Mesendoderm (in vitro differentiated cells): ENCODE measurements at regions not wholly inside any gene's neighbourhood (a gene's known extent, or its start where the extent isn't known, plus 50 kb on each side); places are given as distances from the start of the nearest gene placed in this dataset.

Experiments used
- DNase-seq: peaks from one replicate; pipeline ENCODE4 v3.0.0; 2013
- H2AK5ac ChIP-seq: 2 replicates; pipeline ENCODE4 v1.6.1; 2013; ENCODE audit warnings: low read length, inconsistent platforms
- H2BK120ac ChIP-seq: 2 replicates; pipeline ENCODE4 v1.6.1; 2013; ENCODE audit warnings: low read depth, mild to moderate bottlenecking, low read length, moderate library complexity, mixed read lengths
- H2BK15ac ChIP-seq: replicated peaks from 2 replicates; pipeline ENCODE4 v1.6.1; 2013; ENCODE audit warnings: low read depth, mild to moderate bottlenecking, moderate library complexity
- H2BK5ac ChIP-seq: 2 replicates; pipeline ENCODE4 v1.6.1; 2013; ENCODE audit warnings: low read length, inconsistent platforms
- H3K18ac ChIP-seq: 2 replicates; pipeline ENCODE4 v1.6.1; 2013; ENCODE audit warnings: mild to moderate bottlenecking, low read length, mixed read lengths
- H3K23ac ChIP-seq: one replicate; pipeline ENCODE4 v1.6.1; 2013; ENCODE audit warnings: low read length
- H3K27ac ChIP-seq: 2 replicates; pipeline ENCODE4 v1.5.1; 2013; ENCODE audit warnings: low read depth, mild to moderate bottlenecking, inconsistent platforms, low read length, moderate library complexity
- H3K27me3 ChIP-seq: 2 replicates; pipeline ENCODE4 v1.6.1; 2013; ENCODE audit warnings: low read length, control low read depth, mild to moderate bottlenecking, inconsistent platforms; ENCODE audit not compliant: insufficient read depth, poor library complexity
- H3K36me3 ChIP-seq: 2 replicates; pipeline ENCODE4 v1.6.1; 2013; ENCODE audit warnings: low read length, inconsistent platforms; ENCODE audit not compliant: control insufficient read depth, insufficient read depth
- H3K4ac ChIP-seq: one replicate; pipeline ENCODE4 v1.6.1; 2013; ENCODE audit warnings: low read depth, mild to moderate bottlenecking, low read length, moderate library complexity
- H3K4me1 ChIP-seq: 2 replicates; pipeline ENCODE4 v1.6.1; 2013; ENCODE audit warnings: low read depth, low read length, inconsistent platforms; ENCODE audit not compliant: control insufficient read depth
- H3K4me2 ChIP-seq: 2 replicates; pipeline ENCODE4 v1.6.1; 2013; ENCODE audit warnings: low read length
- H3K4me3 ChIP-seq: 2 replicates; pipeline ENCODE4 v1.5.1; 2013; ENCODE audit warnings: mild to moderate bottlenecking, low read length
- H3K56ac ChIP-seq: one replicate; pipeline ENCODE4 v1.6.1; 2013; ENCODE audit warnings: low read length
- H3K79me1 ChIP-seq: 2 replicates; pipeline ENCODE4 v1.6.1; 2013; ENCODE audit warnings: low read length, inconsistent platforms
- H3K79me2 ChIP-seq: 2 replicates; pipeline ENCODE4 v1.6.1; 2013; ENCODE audit warnings: mild to moderate bottlenecking, low read length; ENCODE audit not compliant: control insufficient read depth, insufficient read depth
- H3K9ac ChIP-seq: 2 replicates; pipeline ENCODE4 v1.6.1; 2013; ENCODE audit warnings: low read length, inconsistent platforms
- H4K5ac ChIP-seq: one replicate; pipeline ENCODE4 v1.6.1; 2013; ENCODE audit warnings: low read length
- H4K8ac ChIP-seq: one replicate; pipeline ENCODE4 v1.6.1; 2013; ENCODE audit warnings: low read depth, mild to moderate bottlenecking, control low read depth, low read length, moderate library complexity
- WGBS: extraction: QIAGEN DNeasy Blood & Tissue Kit; methylation state at CpG from one replicate; pipeline ENCODE4 v1.1.7; 2013; ENCODE audit warnings: low lambda C conversion rate, missing lambda C conversion rate; ENCODE audit not compliant: insufficient coverage; ENCODE audit errors: extremely low coverage; 5-methylcytosine and 5-hydroxymethylcytosine counted together

GRCh38 chr2:134148172-134148571 lies 105.7 kb upstream of the MGAT5 start:
- no peak overlapping the region for H4K5ac ChIP-seq
- no peak overlapping the region for H2BK5ac ChIP-seq
- WGBS: no CpG with 5 or more reads among the region's 2 CpGs
- no peak overlapping the region for H3K4ac ChIP-seq
- no peak overlapping the region for H4K8ac ChIP-seq
- H3K27ac ChIP-seq: no peak overlapping the region
- H2AK5ac ChIP-seq: no peak overlapping the region
- H3K4me1 ChIP-seq: peaks cover 18% of the 10 kb centered on the region
- H3K79me1 ChIP-seq: peaks cover 7% of the 10 kb centered on the region
- H3K27me3 ChIP-seq: no peaks in the 10 kb centered on the region
- no peak overlapping the region for H3K4me3 ChIP-seq
- no peak overlapping the region for H2BK15ac ChIP-seq
- H3K36me3 ChIP-seq: no peaks in the 10 kb centered on the region
- no peak overlapping the region for H2BK120ac ChIP-seq
- no peak overlapping the region for H3K4me2 ChIP-seq
- no peak overlapping the region for H3K18ac ChIP-seq
- no peak for DNase-seq
- H3K23ac ChIP-seq: no peak overlapping the region
- H3K79me2 ChIP-seq: peaks cover 12% of the 10 kb centered on the region
- H3K56ac ChIP-seq: no peak overlapping the region
- no peak overlapping the region for H3K9ac ChIP-seq

GRCh38 chr2:134148843-134149472 lies 104.9 kb upstream of the MGAT5 start:
- Histone ChIP-seq H3K27ac (no peak overlapping the region), H3K4me1 (peaks cover 11% of the 10 kb centered on the region), H3K36me3 (no peaks in the 10 kb centered on the region), H3K23ac (no peak overlapping the region), H2BK5ac (no peak overlapping the region), H3K79me1 (peaks cover 10% of the 10 kb centered on the region), H3K27me3 (no peaks in the 10 kb centered on the region), H3K18ac (no peak overlapping the region), H3K79me2 (peaks cover 12% of the 10 kb centered on the region), H3K4ac (no peak overlapping the region), H3K4me3 (no peak overlapping the region), H4K5ac (no peak overlapping the region), H4K8ac (no peak overlapping the region), H3K56ac (no peak overlapping the region), H2BK15ac (no peak overlapping the region), H2BK120ac (no peak overlapping the region), H2AK5ac (no peak overlapping the region), H3K4me2 (no peak overlapping the region), H3K9ac (no peak overlapping the region)
- DNase-seq: no peak
- WGBS: no CpG with 5 or more reads among the region's 6 CpGs

- Histone ChIP-seq H3K23ac (no peak overlapping the region), H3K27me3 (no peaks in the 10 kb centered on the region)
These were observed 104.0 kb upstream of the MGAT5 start for GRCh38 chr2:134149904-134150303.

GRCh38 chr2:134150760-134151159 lies 103.1 kb upstream of the MGAT5 start:
- no peak overlapping the region for H3K56ac ChIP-seq
- no peak overlapping the region for H2BK15ac ChIP-seq
- H3K79me2 ChIP-seq: peaks cover 13% of the 10 kb centered on the region
- no peak overlapping the region for H3K9ac ChIP-seq
- peaks cover 19% of the 10 kb centered on the region for H3K79me1 ChIP-seq
- H3K18ac ChIP-seq: no peak overlapping the region
- WGBS: no CpG with 5 or more reads among the region's 3 CpGs
- H2AK5ac ChIP-seq: no peak overlapping the region
- no peak for DNase-seq
- no peak overlapping the region for H3K27ac ChIP-seq
- no peak overlapping the region for H2BK120ac ChIP-seq
- no peak overlapping the region for H2BK5ac ChIP-seq
- no peak overlapping the region for H3K23ac ChIP-seq
- H3K27me3 ChIP-seq: no peaks in the 10 kb centered on the region
- H3K4me1 ChIP-seq: peaks cover 9% of the 10 kb centered on the region
- no peak overlapping the region for H3K4ac ChIP-seq
- H3K36me3 ChIP-seq: no peaks in the 10 kb centered on the region
- no peak overlapping the region for H4K8ac ChIP-seq
- H3K4me2 ChIP-seq: no peak overlapping the region
- H3K4me3 ChIP-seq: no peak overlapping the region
- H4K5ac ChIP-seq: no peak overlapping the region

More at GRCh38 chr2:134149904-134150303, 104.0 kb upstream of the MGAT5 start:
- Histone ChIP-seq H3K9ac (no peak overlapping the region), H3K27ac (no peak overlapping the region), H3K4me3 (no peak overlapping the region), H2BK5ac (no peak overlapping the region), H3K18ac (no peak overlapping the region), H3K4ac (no peak overlapping the region), H3K4me1 (peaks cover 9% of the 10 kb centered on the region), H3K36me3 (no peaks in the 10 kb centered on the region), H2BK120ac (no peak overlapping the region), H3K56ac (no peak overlapping the region), H4K5ac (no peak overlapping the region), H2AK5ac (no peak overlapping the region), H2BK15ac (no peak overlapping the region), H3K79me1 (peaks cover 15% of the 10 kb centered on the region), H4K8ac (no peak overlapping the region), H3K79me2 (peaks cover 14% of the 10 kb centered on the region), H3K4me2 (no peak overlapping the region)
- DNase-seq: peak; percentile 69
- no CpG with 5 or more reads among the region's 1 CpG for WGBS

- no CpG with 5 or more reads among the region's 23 CpGs for WGBS
- no peak overlapping the region for H2BK5ac ChIP-seq
- H3K9ac ChIP-seq: no peak overlapping the region
- H3K4ac ChIP-seq: no peak overlapping the region
- no peak overlapping the region for H2AK5ac ChIP-seq
- DNase-seq: no peak
- no peaks in the 10 kb centered on the region for H3K27me3 ChIP-seq
- H4K8ac ChIP-seq: no peak overlapping the region
- H3K56ac ChIP-seq: no peak overlapping the region
- H3K79me2 ChIP-seq: peaks cover 13% of the 10 kb centered on the region
- H4K5ac ChIP-seq: no peak overlapping the region
- H2BK120ac ChIP-seq: no peak overlapping the region
- no peak overlapping the region for H2BK15ac ChIP-seq
- no peak overlapping the region for H3K18ac ChIP-seq
- no peak overlapping the region for H3K4me2 ChIP-seq
- peaks cover 7% of the 10 kb centered on the region for H3K4me1 ChIP-seq
- peaks cover 21% of the 10 kb centered on the region for H3K79me1 ChIP-seq
- H3K4me3 ChIP-seq: no peak overlapping the region
- no peak overlapping the region for H3K27ac ChIP-seq
- H3K23ac ChIP-seq: no peak overlapping the region
- H3K36me3 ChIP-seq: no peaks in the 10 kb centered on the region
These were observed 101.5 kb upstream of the MGAT5 start for GRCh38 chr2:134152045-134153010.
